ENCODE measurements at regions not wholly inside any gene's neighbourhood (a gene's known extent, or its start where the extent isn't known, plus 50 kb on each side); places are given as distances from the start of the nearest gene placed in this dataset.

GRCh38 chr2:195360242-195360641, 296.8 kb upstream of the SLC39A10 start:
- H3K9me3 ChIP-seq (ENCODE audit: control insufficient read depth, insufficient read depth, low read length): no peaks in the 10 kb centered on the region
- H3K27ac ChIP-seq (ENCODE audit: low read length): no peak overlapping the region
- WGBS (ENCODE audit: insufficient coverage, insufficient read length): no CpG with 5 or more reads among the region's 1 CpG
- H3K36me3 ChIP-seq (ENCODE audit: control insufficient read depth, insufficient read depth, low read length): no peaks in the 10 kb centered on the region
- DNase-seq (ENCODE audit: low read depth, low spot score): no peak
- H3K27me3 ChIP-seq (ENCODE audit: control insufficient read depth, insufficient read depth, low read length): no peaks in the 10 kb centered on the region
- H3K4me1 ChIP-seq (ENCODE audit: control insufficient read depth, insufficient read depth, low read length): no peaks in the 10 kb centered on the region
- H3K4me3 ChIP-seq (ENCODE audit: low read length): no peak overlapping the region

- Histone ChIP-seq H3K9me3 (ENCODE audit: control insufficient read depth, insufficient read depth, low read length) (no peaks in the 10 kb centered on the region), H3K27ac (ENCODE audit: low read length) (no peak overlapping the region), H3K4me1 (ENCODE audit: control insufficient read depth, insufficient read depth, low read length) (no peaks in the 10 kb centered on the region), H3K36me3 (ENCODE audit: control insufficient read depth, insufficient read depth, low read length) (no peaks in the 10 kb centered on the region), H3K4me3 (ENCODE audit: low read length) (no peak overlapping the region), H3K27me3 (ENCODE audit: control insufficient read depth, insufficient read depth, low read length) (no peaks in the 10 kb centered on the region)
- no peak for DNase-seq (ENCODE audit: low read depth, low spot score)
- no CpG with 5 or more reads among the region's 7 CpGs for WGBS (ENCODE audit: insufficient coverage, insufficient read length)
Observed at GRCh38 chr2:195359043-195359735, 297.8 kb upstream of the SLC39A10 start.

GRCh38 chr2:195356920-195357440, 300.0 kb upstream of the SLC39A10 start:
- WGBS (ENCODE audit: insufficient coverage, insufficient read length): no CpG with 5 or more reads among the region's 4 CpGs
- H3K36me3 ChIP-seq (ENCODE audit: control insufficient read depth, insufficient read depth, low read length): no peaks in the 10 kb centered on the region
- no peaks in the 10 kb centered on the region for H3K9me3 ChIP-seq (ENCODE audit: control insufficient read depth, insufficient read depth, low read length)
- no peaks in the 10 kb centered on the region for H3K4me1 ChIP-seq (ENCODE audit: control insufficient read depth, insufficient read depth, low read length)
- H3K4me3 ChIP-seq (ENCODE audit: low read length): no peak overlapping the region
- H3K27ac ChIP-seq (ENCODE audit: low read length): no peak overlapping the region
- no peak for DNase-seq (ENCODE audit: low read depth, low spot score)
- H3K27me3 ChIP-seq (ENCODE audit: control insufficient read depth, insufficient read depth, low read length): no peaks in the 10 kb centered on the region

DNA sequence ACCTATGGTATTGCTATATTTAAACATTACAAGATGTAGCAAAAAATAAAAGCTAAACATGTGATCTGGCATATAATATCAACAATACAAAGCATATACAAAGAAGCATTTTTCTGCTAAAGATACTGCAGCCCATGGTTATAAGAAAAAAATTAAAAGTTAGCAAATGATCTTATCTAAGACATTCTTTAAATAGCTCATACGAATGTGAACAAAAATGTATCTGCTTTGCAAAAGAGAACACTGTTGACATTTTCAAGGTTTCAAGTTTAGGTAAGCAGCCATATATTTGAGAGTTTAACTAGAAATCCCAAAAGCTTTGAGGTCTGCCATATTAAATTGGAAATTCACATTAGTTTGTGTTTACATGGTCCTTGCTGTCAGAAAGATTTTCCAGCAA, 301.0 kb upstream of the SLC39A10 start:
- H3K4me3 ChIP-seq (ENCODE audit: low read length): no peak overlapping the region
- H3K36me3 ChIP-seq (ENCODE audit: control insufficient read depth, insufficient read depth, low read length): no peaks in the 10 kb centered on the region
- no peaks in the 10 kb centered on the region for H3K4me1 ChIP-seq (ENCODE audit: control insufficient read depth, insufficient read depth, low read length)
- no peaks in the 10 kb centered on the region for H3K9me3 ChIP-seq (ENCODE audit: control insufficient read depth, insufficient read depth, low read length)
- H3K27ac ChIP-seq (ENCODE audit: low read length): no peak overlapping the region
- WGBS (ENCODE audit: insufficient coverage, insufficient read length): no CpG with 5 or more reads among the region's 1 CpG
- DNase-seq (ENCODE audit: low read depth, low spot score): no peak
- no peaks in the 10 kb centered on the region for H3K27me3 ChIP-seq (ENCODE audit: control insufficient read depth, insufficient read depth, low read length)

DNA sequence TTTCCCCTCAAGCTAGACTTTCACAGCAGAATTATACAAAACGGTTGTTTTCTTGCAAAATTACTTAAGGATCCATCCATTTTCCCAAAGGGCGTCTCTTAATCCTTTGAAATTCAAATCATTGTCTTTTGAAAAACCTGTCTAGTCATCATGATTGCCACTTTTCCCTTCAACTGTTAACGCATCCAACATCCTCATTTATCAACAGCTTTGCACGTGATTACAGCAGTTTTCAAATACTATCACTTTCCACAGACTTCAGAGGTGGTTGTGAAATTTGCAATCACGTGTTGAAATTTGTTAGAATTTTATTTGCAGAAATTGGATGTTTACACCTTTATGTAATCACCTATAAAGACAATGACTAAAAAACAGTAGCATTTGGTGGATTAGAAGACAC, 304.4 kb upstream of the SLC39A10 start:
- no peaks in the 10 kb centered on the region for H3K9me3 ChIP-seq (ENCODE audit: control insufficient read depth, insufficient read depth, low read length)
- no peak overlapping the region for H3K27ac ChIP-seq (ENCODE audit: low read length)
- no peaks in the 10 kb centered on the region for H3K36me3 ChIP-seq (ENCODE audit: control insufficient read depth, insufficient read depth, low read length)
- WGBS (ENCODE audit: insufficient coverage, insufficient read length): no CpG with 5 or more reads among the region's 5 CpGs
- H3K4me3 ChIP-seq (ENCODE audit: low read length): no peak overlapping the region
- H3K4me1 ChIP-seq (ENCODE audit: control insufficient read depth, insufficient read depth, low read length): no peaks in the 10 kb centered on the region
- no peaks in the 10 kb centered on the region for H3K27me3 ChIP-seq (ENCODE audit: control insufficient read depth, insufficient read depth, low read length)
- DNase-seq (ENCODE audit: low read depth, low spot score): no peak

DNA sequence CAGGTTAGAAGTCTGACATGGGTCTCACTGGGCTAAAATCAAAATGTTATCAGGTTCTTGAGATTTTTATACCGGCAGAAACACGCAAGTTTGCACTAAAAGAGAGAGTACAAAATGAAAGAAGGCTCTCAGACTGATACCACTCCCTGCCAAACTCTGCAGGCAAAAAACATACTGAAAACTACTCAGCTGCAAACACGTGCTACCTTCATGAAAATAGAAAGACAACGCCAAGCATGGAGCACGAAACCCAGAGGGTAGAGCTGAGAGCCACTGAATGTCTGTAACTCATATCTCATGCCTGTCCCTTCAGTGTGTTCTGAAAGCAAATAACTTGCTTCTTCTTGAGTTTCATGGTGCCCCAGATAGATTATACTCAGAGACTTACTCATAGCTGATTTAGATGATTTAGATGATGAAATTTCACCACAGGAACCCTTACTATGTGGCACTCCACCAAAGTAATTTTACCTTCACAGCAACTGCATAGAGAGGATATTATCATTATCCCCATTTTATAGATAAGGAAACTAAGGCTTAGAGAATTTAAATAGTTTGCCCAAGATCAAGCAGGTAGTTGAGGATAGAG, 313.0 kb upstream of the SLC39A10 start:
- H3K27ac ChIP-seq (ENCODE audit: low read length): no peak overlapping the region
- no peaks in the 10 kb centered on the region for H3K27me3 ChIP-seq (ENCODE audit: control insufficient read depth, insufficient read depth, low read length)
- no peaks in the 10 kb centered on the region for H3K36me3 ChIP-seq (ENCODE audit: control insufficient read depth, insufficient read depth, low read length)
- no peaks in the 10 kb centered on the region; the same call in 1 of the 2 replicates for H3K4me1 ChIP-seq (ENCODE audit: control insufficient read depth, insufficient read depth, low read length)
- H3K9me3 ChIP-seq (ENCODE audit: control insufficient read depth, insufficient read depth, low read length): no peaks in the 10 kb centered on the region
- no peak overlapping the region for H3K4me3 ChIP-seq (ENCODE audit: low read length)
- no CpG with 5 or more reads among the region's 5 CpGs for WGBS (ENCODE audit: insufficient coverage, insufficient read length)
- DNase-seq (ENCODE audit: low read depth, low spot score): no peak

- no peaks in the 10 kb centered on the region for H3K9me3 ChIP-seq (ENCODE audit: control insufficient read depth, insufficient read depth, low read length)
- H3K27me3 ChIP-seq (ENCODE audit: control insufficient read depth, insufficient read depth, low read length): no peaks in the 10 kb centered on the region
- H3K4me1 ChIP-seq (ENCODE audit: control insufficient read depth, insufficient read depth, low read length): no peaks in the 10 kb centered on the region; the same call in 1 of the 2 replicates
- H3K4me3 ChIP-seq (ENCODE audit: low read length): no peak overlapping the region
- DNase-seq (ENCODE audit: low read depth, low spot score): no peak
- no peak overlapping the region for H3K27ac ChIP-seq (ENCODE audit: low read length)
- no CpG with 5 or more reads among the region's 2 CpGs for WGBS (ENCODE audit: insufficient coverage, insufficient read length)
- H3K36me3 ChIP-seq (ENCODE audit: control insufficient read depth, insufficient read depth, low read length): no peaks in the 10 kb centered on the region
Observed at GRCh38 chr2:195343540-195343939, 313.5 kb upstream of the SLC39A10 start.

DNA sequence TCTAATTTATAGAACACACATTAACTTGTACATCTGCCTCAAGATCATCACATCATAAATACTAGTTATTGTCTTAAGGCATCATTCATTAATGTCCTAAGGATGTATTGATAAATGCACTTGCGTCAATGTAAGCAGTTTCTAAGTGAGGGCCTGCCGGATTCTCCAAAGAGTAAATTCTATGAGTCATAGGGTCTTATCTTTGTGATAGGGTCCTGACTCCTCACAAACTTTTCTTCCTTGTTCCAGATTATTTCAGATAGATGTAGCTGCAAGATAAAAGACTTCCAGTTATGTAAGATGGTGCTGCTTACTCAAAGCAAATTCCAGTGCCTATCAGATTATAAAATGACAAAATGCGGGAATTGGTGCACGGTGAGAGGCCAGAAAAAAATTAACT, 315.0 kb upstream of the SLC39A10 start:
- Histone ChIP-seq H3K9me3 (ENCODE audit: control insufficient read depth, insufficient read depth, low read length) (no peaks in the 10 kb centered on the region), H3K27ac (ENCODE audit: low read length) (no peak overlapping the region), H3K36me3 (ENCODE audit: control insufficient read depth, insufficient read depth, low read length) (no peaks in the 10 kb centered on the region), H3K27me3 (ENCODE audit: control insufficient read depth, insufficient read depth, low read length) (no peaks in the 10 kb centered on the region), H3K4me1 (ENCODE audit: control insufficient read depth, insufficient read depth, low read length) (no peaks in the 10 kb centered on the region; the same call in 1 of the 2 replicates), H3K4me3 (ENCODE audit: low read length) (no peak overlapping the region)
- no CpG with 5 or more reads among the region's 4 CpGs for WGBS (ENCODE audit: insufficient coverage, insufficient read length)
- DNase-seq (ENCODE audit: low read depth, low spot score): no peak

- Histone ChIP-seq H3K27ac (ENCODE audit: low read length) (no peak overlapping the region), H3K27me3 (ENCODE audit: control insufficient read depth, insufficient read depth, low read length) (no peaks in the 10 kb centered on the region), H3K4me3 (ENCODE audit: low read length) (no peak overlapping the region), H3K4me1 (ENCODE audit: control insufficient read depth, insufficient read depth, low read length) (no peaks in the 10 kb centered on the region; the same call in 1 of the 2 replicates), H3K9me3 (ENCODE audit: control insufficient read depth, insufficient read depth, low read length) (no peaks in the 10 kb centered on the region), H3K36me3 (ENCODE audit: control insufficient read depth, insufficient read depth, low read length) (no peaks in the 10 kb centered on the region)
- no peak for DNase-seq (ENCODE audit: low read depth, low spot score)
- WGBS (ENCODE audit: insufficient coverage, insufficient read length): no CpG with 5 or more reads among the region's 1 CpG
Observed at GRCh38 chr2:195338856-195339255, 318.2 kb upstream of the SLC39A10 start.

- H3K27ac ChIP-seq (ENCODE audit: low read length): no peak overlapping the region
- no peaks in the 10 kb centered on the region for H3K9me3 ChIP-seq (ENCODE audit: control insufficient read depth, insufficient read depth, low read length)
- DNase-seq (ENCODE audit: low read depth, low spot score): no peak
- no peaks in the 10 kb centered on the region for H3K27me3 ChIP-seq (ENCODE audit: control insufficient read depth, insufficient read depth, low read length)
- no CpG with 5 or more reads among the region's 2 CpGs for WGBS (ENCODE audit: insufficient coverage, insufficient read length)
- H3K4me3 ChIP-seq (ENCODE audit: low read length): no peak overlapping the region
- no peaks in the 10 kb centered on the region; the same call in 1 of the 2 replicates for H3K4me1 ChIP-seq (ENCODE audit: control insufficient read depth, insufficient read depth, low read length)
- no peaks in the 10 kb centered on the region for H3K36me3 ChIP-seq (ENCODE audit: control insufficient read depth, insufficient read depth, low read length)
Observed at GRCh38 chr2:195337597-195337996, 319.4 kb upstream of the SLC39A10 start.

DNA sequence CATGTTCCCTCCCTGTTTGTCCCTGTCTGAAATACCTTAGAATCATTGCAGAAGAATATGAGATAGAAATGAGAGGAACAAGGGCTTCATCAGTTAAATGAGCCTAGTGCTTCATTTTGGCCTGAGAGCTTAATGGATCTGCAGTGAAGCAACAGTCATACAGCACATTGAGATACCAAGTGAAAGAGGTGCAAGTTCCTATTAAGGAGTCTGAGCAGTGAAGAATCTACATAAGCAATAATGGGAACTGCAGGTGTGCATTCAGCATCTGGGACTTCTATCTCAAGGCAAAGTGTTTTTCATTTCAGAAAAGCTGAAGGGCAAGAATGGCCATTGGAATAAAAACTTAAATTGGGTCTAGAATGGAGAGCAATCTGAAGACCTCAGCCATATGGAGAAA, 323.2 kb upstream of the SLC39A10 start:
- H3K4me3 ChIP-seq (ENCODE audit: low read length): no peak overlapping the region
- no peaks in the 10 kb centered on the region for H3K36me3 ChIP-seq (ENCODE audit: control insufficient read depth, insufficient read depth, low read length)
- DNase-seq (ENCODE audit: low read depth, low spot score): no peak
- no peaks in the 10 kb centered on the region for H3K27me3 ChIP-seq (ENCODE audit: control insufficient read depth, insufficient read depth, low read length)
- no peaks in the 10 kb centered on the region for H3K9me3 ChIP-seq (ENCODE audit: control insufficient read depth, insufficient read depth, low read length)
- H3K27ac ChIP-seq (ENCODE audit: low read length): no peak overlapping the region
- no peaks in the 10 kb centered on the region for H3K4me1 ChIP-seq (ENCODE audit: control insufficient read depth, insufficient read depth, low read length)

Data from iPS DF 6.9 (cell line).